ENCODE measurements at regions not wholly inside any gene's neighbourhood (a gene's known extent, or its start where the extent isn't known, plus 50 kb on each side); places are given as distances from the start of the nearest gene placed in this dataset.

DNA sequence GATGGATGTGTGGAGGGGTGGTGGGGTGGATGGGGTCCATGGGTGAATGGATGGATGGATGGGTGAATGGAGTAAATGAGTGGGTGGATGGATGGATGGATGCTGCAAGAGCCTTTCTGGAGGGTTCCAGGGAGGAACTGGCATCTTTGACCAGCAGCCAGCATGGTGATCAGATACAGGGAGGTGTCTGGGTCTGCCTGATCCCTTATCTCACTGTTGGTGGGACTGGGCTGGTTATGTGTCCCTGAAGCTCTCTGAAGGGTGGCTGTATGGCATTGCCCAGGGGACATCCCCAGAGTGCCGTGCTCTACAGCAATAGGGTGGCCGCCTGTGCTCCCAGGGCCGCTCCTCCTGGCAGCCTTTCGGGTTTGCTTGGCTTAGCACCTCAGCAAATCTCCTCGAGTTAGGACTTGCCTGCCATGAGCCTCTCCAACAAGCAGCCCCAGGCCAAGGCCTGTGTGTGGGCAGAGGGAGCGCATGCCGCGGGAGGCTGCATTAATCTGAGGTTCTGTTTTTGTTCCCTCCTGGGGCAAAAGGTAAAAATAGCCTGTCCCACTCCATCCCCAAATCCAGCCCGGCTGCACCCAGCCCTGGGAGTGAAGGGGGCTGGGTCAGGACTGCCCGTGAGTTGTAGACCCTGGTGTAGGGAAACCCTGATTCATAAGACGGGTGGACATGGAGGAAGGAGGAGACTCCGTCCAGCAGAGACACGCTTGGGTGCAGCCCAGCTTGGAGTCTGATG lies 165.4 kb downstream of the SEC14L1 start:
- TF ChIP-seq CTCF (IDR thresholded peaks at IDR 0.05) (no peak), POLR2A (IDR thresholded peaks at IDR 0.05) (no peak)
- intact Hi-C loops (cut with DNase I) = no loop called here
- H3K4me1 ChIP-seq = peaks cover 0 to 20% (median 0%) of the 10 kb centered on the region in 12 donors
- H3K27me3 ChIP-seq = no peaks in the 10 kb centered on the region
- H3K9me3 ChIP-seq = no peaks in the 10 kb centered on the region
- no peak overlapping the region for H3K4me3 ChIP-seq
- no peaks in the 10 kb centered on the region for H3K36me3 ChIP-seq
- ATAC-seq = no peak
- H3K27ac ChIP-seq = no peak overlapping the region
- 91 to 96% (median 92%) methylated on average over 9 to 13 of the region's 13 CpGs for WGBS, 4 donors
- no peak for DNase-seq

DNA sequence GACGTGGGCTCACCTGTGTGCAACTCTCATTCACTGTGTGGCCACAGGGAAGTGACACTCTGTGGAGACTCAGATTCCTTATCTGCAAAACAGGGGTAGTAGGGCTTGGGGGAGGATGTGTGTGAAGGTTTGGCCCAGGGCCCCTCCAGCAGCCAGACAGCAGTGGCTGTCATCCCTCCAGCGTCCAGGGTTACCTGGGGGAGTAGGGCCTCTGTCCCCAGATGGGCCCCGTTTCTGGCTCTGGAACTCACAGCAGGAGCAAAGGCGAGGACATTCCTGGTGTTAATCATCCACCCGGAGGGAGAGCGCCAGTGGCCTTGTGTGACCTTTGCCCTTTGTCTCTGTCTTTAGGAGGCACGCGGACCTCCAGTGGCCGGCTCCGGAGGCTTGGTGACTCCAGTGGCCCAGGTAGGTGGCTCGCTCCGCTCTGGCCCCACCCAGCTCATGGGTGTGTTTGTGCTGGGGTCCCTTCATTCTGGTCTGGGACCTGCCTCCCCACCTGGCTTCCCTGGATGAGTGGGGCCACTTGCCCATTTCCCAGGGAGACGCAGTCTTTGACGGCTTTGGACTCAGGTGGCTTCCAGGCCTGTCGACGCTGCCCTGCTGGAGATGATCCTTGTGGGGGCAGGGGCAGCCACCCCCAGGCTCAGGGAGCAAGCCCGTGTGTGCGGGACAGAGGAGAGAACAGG lies 166.2 kb downstream of the SEC14L1 start:
- 88 to 96% (median 92%) methylated on average over 17 to 18 of the region's 18 CpGs for WGBS, 4 donors
- intact Hi-C loops (cut with DNase I) = no loop called here

DNA sequence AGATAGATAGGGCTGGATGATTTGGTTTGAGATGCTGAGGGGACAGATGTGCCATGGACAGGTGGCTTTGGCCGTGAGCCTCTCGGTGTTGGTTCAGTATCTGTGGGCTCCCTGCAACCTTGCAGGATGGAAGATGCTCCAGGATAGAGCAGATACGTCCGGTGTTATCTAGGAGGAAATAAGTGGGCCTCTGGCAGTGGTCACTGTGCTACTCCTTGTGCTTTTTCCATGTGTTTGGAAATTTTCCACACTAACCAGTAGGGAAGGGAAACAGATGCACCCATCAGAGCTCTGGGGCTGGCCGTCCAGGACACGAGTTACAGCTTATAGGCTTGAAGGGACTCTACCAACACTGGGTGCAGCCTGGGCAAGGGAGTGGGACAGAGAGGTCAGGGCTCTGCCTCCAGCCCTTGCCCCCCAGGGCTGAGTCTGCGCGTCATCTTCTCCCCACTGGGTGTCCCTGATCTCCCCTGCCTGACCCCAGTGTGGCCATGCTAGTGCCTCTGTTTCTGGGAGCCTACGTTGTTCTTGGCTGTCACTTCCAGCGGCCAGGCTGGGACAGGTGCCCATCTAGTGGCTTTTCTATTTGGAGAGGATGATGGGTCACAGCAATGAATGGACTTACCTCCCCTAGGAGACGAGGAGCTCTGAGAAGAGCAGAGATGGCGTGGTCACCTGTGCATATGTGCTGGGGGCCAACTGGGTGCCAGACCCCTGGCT lies 166.9 kb downstream of the SEC14L1 start:
- no peaks in the 10 kb centered on the region for H3K36me3 ChIP-seq
- H3K27me3 ChIP-seq = no peaks in the 10 kb centered on the region
- DNase-seq (no peak), ATAC-seq (peak in 3 of 4 donors; percentile 43 to 55 (median 50))
- no peak for TF ChIP-seq CTCF (IDR thresholded peaks at IDR 0.05)
- no peak for TF ChIP-seq POLR2A (IDR thresholded peaks at IDR 0.05)
- H3K4me1 ChIP-seq = peaks cover 0 to 20% (median 0%) of the 10 kb centered on the region in 12 donors
- 63 to 84% (median 70%) methylated on average over 9 to 12 of the region's 12 CpGs for WGBS, 4 donors
- H3K9me3 ChIP-seq = no peaks in the 10 kb centered on the region
- no peak overlapping the region for H3K27ac ChIP-seq
- intact Hi-C loops (cut with DNase I) = no loop called here
- no peak overlapping the region for H3K4me3 ChIP-seq

More for the DNA sequence above, 166.2 kb downstream of the SEC14L1 start:
- no peak for ATAC-seq
- Histone ChIP-seq H3K4me3 (no peak overlapping the region), H3K36me3 (no peaks in the 10 kb centered on the region), H3K27ac (no peak overlapping the region), H3K4me1 (peaks cover 0 to 20% (median 0%) of the 10 kb centered on the region in 12 donors), H3K27me3 (no peaks in the 10 kb centered on the region), H3K9me3 (no peaks in the 10 kb centered on the region)
- no peak for DNase-seq
- TF ChIP-seq CTCF (IDR thresholded peaks at IDR 0.05) (no peak), POLR2A (IDR thresholded peaks at IDR 0.05) (no peak)
